ENCODE measurements at regions not wholly inside any gene's neighbourhood (a gene's known extent, or its start where the extent isn't known, plus 50 kb on each side); places are given as distances from the start of the nearest gene placed in this dataset.
"Not testable (repeated sequence)": the region's sequence is repeated elsewhere in the genome, so short reads cannot be mapped to it uniquely, and the experiment has no call there.

- DNase-seq (no peak), ATAC-seq (ENCODE audit: low read depth) (no peak)
- no peak overlapping the region for H3K4me3 Mint-ChIP-seq
- POLR2A ChIA-PET = no interaction called here
- H3K36me3 Mint-ChIP-seq = no peaks in the 10 kb centered on the region
- peaks cover 4% of the 10 kb centered on the region for H3K9me3 Mint-ChIP-seq
- H3K27ac Mint-ChIP-seq = no peak overlapping the region
- H3K4me1 Mint-ChIP-seq = no peaks in the 10 kb centered on the region
- H3K27me3 Mint-ChIP-seq = no peaks in the 10 kb centered on the region
These were observed 1138.0 kb upstream of the FAM98A start for GRCh38 chr2:34737146-34737545.

- Mint-ChIP-seq H3K4me3 (no peak overlapping the region), H3K4me1 (no peaks in the 10 kb centered on the region), H3K27ac (no peak overlapping the region), H3K27me3 (no peaks in the 10 kb centered on the region), H3K9me3 (peaks cover 4% of the 10 kb centered on the region), H3K36me3 (no peaks in the 10 kb centered on the region)
- DNase-seq (no peak), ATAC-seq (ENCODE audit: low read depth) (no peak)
- POLR2A ChIA-PET = no interaction called here
These were observed 1137.4 kb upstream of the FAM98A start for GRCh38 chr2:34736482-34736881.

- H3K27ac Mint-ChIP-seq = no peak overlapping the region
- POLR2A ChIA-PET = no interaction called here
- H3K27me3 Mint-ChIP-seq = no peaks in the 10 kb centered on the region
- no peak for ATAC-seq (ENCODE audit: low read depth)
- peaks cover 4% of the 10 kb centered on the region for H3K9me3 Mint-ChIP-seq
- no peak overlapping the region for H3K4me3 Mint-ChIP-seq
- H3K36me3 Mint-ChIP-seq = no peaks in the 10 kb centered on the region
- no peaks in the 10 kb centered on the region for H3K4me1 Mint-ChIP-seq
- no peak for DNase-seq
These were observed 1135.6 kb upstream of the FAM98A start for GRCh38 chr2:34734662-34735061.

- ATAC-seq (ENCODE audit: low read depth) (no peak), DNase-seq (no peak)
- Mint-ChIP-seq H3K36me3 (no peaks in the 10 kb centered on the region), H3K9me3 (peaks cover 4% of the 10 kb centered on the region), H3K27ac (no peak overlapping the region), H3K4me3 (no peak overlapping the region), H3K27me3 (no peaks in the 10 kb centered on the region), H3K4me1 (no peaks in the 10 kb centered on the region)
- POLR2A ChIA-PET = no interaction called here
These were observed 1134.9 kb upstream of the FAM98A start for GRCh38 chr2:34734042-34734441.

GRCh38 chr2:34731292-34731691 lies 1132.2 kb upstream of the FAM98A start:
- Mint-ChIP-seq H3K27me3 (no peaks in the 10 kb centered on the region), H3K36me3 (no peaks in the 10 kb centered on the region), H3K4me3 (no peak overlapping the region), H3K9me3 (peaks cover 2% of the 10 kb centered on the region), H3K4me1 (no peaks in the 10 kb centered on the region), H3K27ac (no peak overlapping the region)
- POLR2A ChIA-PET = no interaction called here
- DNase-seq (no peak), ATAC-seq (ENCODE audit: low read depth) (no peak)

GRCh38 chr2:34729845-34730244 lies 1130.7 kb upstream of the FAM98A start:
- no peak overlapping the region for H3K27ac Mint-ChIP-seq
- no peaks in the 10 kb centered on the region for H3K4me1 Mint-ChIP-seq
- POLR2A ChIA-PET = no interaction called here
- ATAC-seq (ENCODE audit: low read depth) (no peak), DNase-seq (no peak)
- no peak overlapping the region for H3K4me3 Mint-ChIP-seq
- H3K9me3 Mint-ChIP-seq = peaks cover under 1% of the 10 kb centered on the region
- no peaks in the 10 kb centered on the region for H3K27me3 Mint-ChIP-seq
- H3K36me3 Mint-ChIP-seq = no peaks in the 10 kb centered on the region

- peaks cover 6% of the 10 kb centered on the region for H3K9me3 Mint-ChIP-seq
- ATAC-seq (ENCODE audit: low read depth) (no peak), DNase-seq (no peak)
- POLR2A ChIA-PET = no interaction called here
- H3K4me1 Mint-ChIP-seq = no peaks in the 10 kb centered on the region
- no peaks in the 10 kb centered on the region for H3K36me3 Mint-ChIP-seq
- no peak overlapping the region for H3K27ac Mint-ChIP-seq
- no peaks in the 10 kb centered on the region for H3K27me3 Mint-ChIP-seq
- H3K4me3 Mint-ChIP-seq = no peak overlapping the region
These were observed 1125.0 kb upstream of the FAM98A start for GRCh38 chr2:34724107-34724506.

- POLR2A ChIA-PET = no interaction called here
- H3K9me3 Mint-ChIP-seq = peaks cover 8% of the 10 kb centered on the region
- DNase-seq = no peak
- no peaks in the 10 kb centered on the region for H3K4me1 Mint-ChIP-seq
- no peaks in the 10 kb centered on the region for H3K27me3 Mint-ChIP-seq
- no peak for ATAC-seq (ENCODE audit: low read depth)
- no peak overlapping the region for H3K27ac Mint-ChIP-seq
- H3K36me3 Mint-ChIP-seq = no peaks in the 10 kb centered on the region
- no peak overlapping the region for H3K4me3 Mint-ChIP-seq
These were observed 1124.6 kb upstream of the FAM98A start for GRCh38 chr2:34723683-34724082.

GRCh38 chr2:34719206-34719605 lies 1120.1 kb upstream of the FAM98A start:
- Mint-ChIP-seq H3K27ac (no peak overlapping the region), H3K4me1 (no peaks in the 10 kb centered on the region), H3K4me3 (no peak overlapping the region), H3K27me3 (no peaks in the 10 kb centered on the region), H3K9me3 (peaks cover 6% of the 10 kb centered on the region), H3K36me3 (no peaks in the 10 kb centered on the region)
- POLR2A ChIA-PET = no interaction called here
- ATAC-seq (ENCODE audit: low read depth) = no peak
- no peak for DNase-seq

GRCh38 chr2:34705551-34706247 lies 1106.6 kb upstream of the FAM98A start:
- no peak for ATAC-seq (ENCODE audit: low read depth)
- POLR2A ChIA-PET = no interaction called here

GRCh38 chr2:34703292-34703691 lies 1104.2 kb upstream of the FAM98A start:
- no peak for DNase-seq
- H3K27ac Mint-ChIP-seq = no peak overlapping the region
- no peak for ATAC-seq (ENCODE audit: low read depth)
- no peaks in the 10 kb centered on the region for H3K36me3 Mint-ChIP-seq
- H3K4me1 Mint-ChIP-seq = no peaks in the 10 kb centered on the region
- H3K27me3 Mint-ChIP-seq = no peaks in the 10 kb centered on the region
- H3K4me3 Mint-ChIP-seq = no peak overlapping the region
- POLR2A ChIA-PET = no interaction called here
- H3K9me3 Mint-ChIP-seq = peaks cover 6% of the 10 kb centered on the region

More at GRCh38 chr2:34705551-34706247, 1106.6 kb upstream of the FAM98A start:
- H3K27ac Mint-ChIP-seq = no peak overlapping the region
- H3K27me3 Mint-ChIP-seq = no peaks in the 10 kb centered on the region
- no peak for DNase-seq
- H3K9me3 Mint-ChIP-seq = peaks cover 7% of the 10 kb centered on the region
- H3K36me3 Mint-ChIP-seq = no peaks in the 10 kb centered on the region
- no peaks in the 10 kb centered on the region for H3K4me1 Mint-ChIP-seq
- no peak overlapping the region for H3K4me3 Mint-ChIP-seq

GRCh38 chr2:34702391-34702790 lies 1103.3 kb upstream of the FAM98A start:
- DNase-seq; H3K36me3 Mint-ChIP-seq; H3K9me3 Mint-ChIP-seq; POLR2A ChIA-PET; ATAC-seq (ENCODE audit: low read depth); H3K27ac Mint-ChIP-seq; H3K27me3 Mint-ChIP-seq; H3K4me1 Mint-ChIP-seq; H3K4me3 Mint-ChIP-seq: not testable (repeated sequence)

- H3K4me1 Mint-ChIP-seq; H3K9me3 Mint-ChIP-seq; H3K27ac Mint-ChIP-seq; POLR2A ChIA-PET; H3K36me3 Mint-ChIP-seq; ATAC-seq (ENCODE audit: low read depth); H3K4me3 Mint-ChIP-seq; H3K27me3 Mint-ChIP-seq; DNase-seq: not testable (repeated sequence)
These were observed 1078.5 kb upstream of the FAM98A start for GRCh38 chr2:34677591-34677990.

GRCh38 chr2:34677119-34677531 lies 1078.0 kb upstream of the FAM98A start:
- POLR2A ChIA-PET; H3K4me1 Mint-ChIP-seq; H3K27ac Mint-ChIP-seq; DNase-seq; H3K27me3 Mint-ChIP-seq; ATAC-seq (ENCODE audit: low read depth); H3K4me3 Mint-ChIP-seq; H3K9me3 Mint-ChIP-seq; H3K36me3 Mint-ChIP-seq: not testable (repeated sequence)

- DNase-seq (no peak), ATAC-seq (ENCODE audit: low read depth) (no peak)
- Mint-ChIP-seq H3K27ac (no peak overlapping the region), H3K4me1 (no peaks in the 10 kb centered on the region), H3K9me3 (no peaks in the 10 kb centered on the region), H3K27me3 (no peaks in the 10 kb centered on the region), H3K36me3 (no peaks in the 10 kb centered on the region), H3K4me3 (no peak overlapping the region)
- POLR2A ChIA-PET = no interaction called here
These were observed 1071.4 kb upstream of the FAM98A start for GRCh38 chr2:34670482-34670881.

All from activated naive CD8-positive, alpha-beta T cell treated with anti-CD3 and anti-CD28 coated beads, Interleukin-2, amount 10 ng/mL, durations not matched to agents 7 days and 5 days (primary cell).